Kidney (tissue), 13 donors: ENCODE measurements at regions not wholly inside any gene's neighbourhood (a gene's known extent, or its start where the extent isn't known, plus 50 kb on each side); places are given as distances from the start of the nearest gene placed in this dataset.

ENCODE experiments used
- DNase-seq, 5 donors: peaks; one replicate each; pipeline ENCODE4 v3.0.0-alpha.2; 2013 to 2020
- FAIRE-seq: peaks from 2 replicates; lab custom pipeline; 2012; peaks lifted over from hg19 to GRCh38; lab: Jason Lieb, UNC
- H3K27ac ChIP-seq, 2 donors: one replicate each; pipeline ENCODE4 v1.7.0; 2013; ENCODE audit warnings: low read depth in 2 of 2, low read length in 2 of 2, inconsistent platforms in 1 of 2
- H3K27me3 ChIP-seq: one replicate; pipeline ENCODE4 v1.7.1; 2013; ENCODE audit warnings: low read length, inconsistent platforms; ENCODE audit not compliant: control insufficient read depth, insufficient read depth
- H3K36me3 ChIP-seq, 3 donors: one replicate each; pipeline versions ENCODE4 v1.7.0 to v1.7.1; 2013; ENCODE audit warnings: low read length in 3 of 3, control low read depth in 1 of 3, inconsistent platforms in 1 of 3; ENCODE audit not compliant: insufficient read depth in 3 of 3, control insufficient read depth in 2 of 3
- H3K4me1 ChIP-seq, 3 donors: one replicate each; pipeline versions ENCODE4 v1.7.0 to v1.7.1; 2013; ENCODE audit warnings: low read length in 3 of 3, inconsistent platforms in 1 of 3, low read depth in 1 of 3; ENCODE audit not compliant: control insufficient read depth in 2 of 3, insufficient read depth in 2 of 3
- H3K4me3 ChIP-seq, 3 donors: one replicate each; pipeline versions ENCODE4 v1.7.0 to v1.8.1; 2013; ENCODE audit warnings: low read length in 3 of 3, control low read depth in 1 of 3, inconsistent platforms in 1 of 3
- H3K9ac ChIP-seq, 3 donors: one replicate each; pipeline versions ENCODE4 v1.7.0 to v1.7.1; 2013; ENCODE audit warnings: low read length in 3 of 3, control low read depth in 1 of 3, inconsistent platforms in 1 of 3
- H3K9me3 ChIP-seq, 3 donors: one replicate each; pipeline versions ENCODE4 v1.7.0 to v1.7.1; 2013; ENCODE audit warnings: low read length in 3 of 3, control low read depth in 1 of 3, inconsistent platforms in 1 of 3; ENCODE audit not compliant: control insufficient read depth in 2 of 3, insufficient read depth in 1 of 3
- CTCF ChIP-seq: IDR thresholded peaks from 3 replicates; pipeline ENCODE4 v1.5.1; 2012; ENCODE audit warnings: mild to moderate bottlenecking, moderate library complexity, borderline replicate concordance; ENCODE audit not compliant: insufficient read depth; ENCODE audit errors: extremely low read depth
- intact Hi-C: fragments of 100-400 bp; cut with DNase I; formaldehyde crosslinking; loops from one replicate; pipeline ENCODE4 v1.11.1; 2022
- donor health status: control.
- donor health status: control.
- donor health status: control.
- donor health status: control.
- donor health status: control.
- donor health status: DM: yes; HTN: yes; CAD: no.
- donor health status: Normal renal cell carcinoma (clear cell type).

- Histone ChIP-seq H3K36me3 (no peaks in the 10 kb centered on the region), H3K27me3 (no peaks in the 10 kb centered on the region), H3K27ac (no peak overlapping the region), H3K4me1 (peaks cover 0 to 22% (median 0%) of the 10 kb centered on the region in 3 donors), H3K9ac (no peak overlapping the region), H3K9me3 (no peaks in the 10 kb centered on the region), H3K4me3 (no peak overlapping the region)
- intact Hi-C loops, result no loop called here
- TF ChIP-seq CTCF, result no peak
- DNase-seq, result no peak
- no peak for FAIRE-seq
These were observed 296.1 kb downstream of the RPLP1 start for GRCh38 chr15:69748576-69749185.

GRCh38 chr15:69749274-69749673 is 296.7 kb downstream of the RPLP1 start:
- DNase-seq (no peak), FAIRE-seq (no peak)
- no peaks in the 10 kb centered on the region for H3K27me3 ChIP-seq
- H3K9me3 ChIP-seq, result no peaks in the 10 kb centered on the region
- H3K4me3 ChIP-seq, result no peak overlapping the region
- no peak for TF ChIP-seq CTCF
- intact Hi-C loops, result no loop called here
- H3K27ac ChIP-seq, result no peak overlapping the region
- no peaks in the 10 kb centered on the region for H3K36me3 ChIP-seq
- no peak overlapping the region for H3K9ac ChIP-seq
- peaks cover 0 to 22% (median 0%) of the 10 kb centered on the region in 3 donors for H3K4me1 ChIP-seq

GRCh38 chr15:69749797-69750196 is 297.2 kb downstream of the RPLP1 start:
- no peaks in the 10 kb centered on the region for H3K9me3 ChIP-seq
- no peak for TF ChIP-seq CTCF
- FAIRE-seq, result no peak
- H3K27me3 ChIP-seq, result no peaks in the 10 kb centered on the region
- no peak overlapping the region for H3K4me3 ChIP-seq
- no peak overlapping the region for H3K27ac ChIP-seq
- no peaks in the 10 kb centered on the region for H3K36me3 ChIP-seq
- no peak for DNase-seq
- no peak overlapping the region for H3K9ac ChIP-seq
- intact Hi-C loops, result no loop called here
- H3K4me1 ChIP-seq, result peaks cover 0 to 22% (median 0%) of the 10 kb centered on the region in 3 donors

GRCh38 chr15:69750253-69750652 is 297.6 kb downstream of the RPLP1 start:
- intact Hi-C loops, result no loop called here
- Histone ChIP-seq H3K9ac (no peak overlapping the region), H3K36me3 (no peaks in the 10 kb centered on the region), H3K4me1 (peaks cover 0 to 22% (median 0%) of the 10 kb centered on the region in 3 donors), H3K27me3 (no peaks in the 10 kb centered on the region), H3K9me3 (no peaks in the 10 kb centered on the region), H3K27ac (no peak overlapping the region), H3K4me3 (no peak overlapping the region)
- FAIRE-seq, result no peak
- DNase-seq, result no peak
- no peak for TF ChIP-seq CTCF
